WTC11 (cell line): ENCODE measurements at regions not wholly inside any gene's neighbourhood (a gene's known extent, or its start where the extent isn't known, plus 50 kb on each side); places are given as distances from the start of the nearest gene placed in this dataset.

Experiments
- ATAC-seq: fragments of 200-7000 bp; cut with Tn5 transposase; 2 replicates; pipeline ENCODE4 v1.10.0; 2021; ENCODE audit warnings: mild to moderate bottlenecking, moderate library complexity
- CTCF ChIA-PET: fragments of 300-600 bp; sonication (Branson Sonifier 250); formaldehyde crosslinking; loops from one replicate; lab custom pipeline; 2021; ENCODE audit warnings: antibody characterized with exemption; lab: Charles Lee
- POLR2A ChIA-PET: fragments of 350-600 bp; sonication (Branson Sonifier 250); formaldehyde crosslinking; loops from one replicate; lab custom pipeline; 2021; ENCODE audit warnings: antibody characterized with exemption; lab: Charles Lee
- DNase-seq: peaks from one replicate; pipeline ENCODE4 v3.0.0; 2021; ENCODE audit warnings: low spot score
- H3K27ac Mint-ChIP-seq: 2 replicates; pipeline ENCODE4 v1.8.0; 2021; ENCODE audit warnings: mixed read lengths
- H3K27me3 Mint-ChIP-seq: 2 replicates; pipeline ENCODE4 v1.8.0; 2021; ENCODE audit warnings: low read depth, mild to moderate bottlenecking, moderate library complexity, mixed read lengths
- H3K36me3 Mint-ChIP-seq: 2 replicates; pipeline ENCODE4 v1.8.0; 2021; ENCODE audit warnings: mixed read lengths
- H3K4me1 Mint-ChIP-seq: 2 replicates; pipeline ENCODE4 v1.8.0; 2022; ENCODE audit warnings: mixed read lengths
- H3K4me3 Mint-ChIP-seq: 2 replicates; pipeline ENCODE4 v1.8.0; 2021; ENCODE audit warnings: mild to moderate bottlenecking, moderate library complexity, mixed read lengths
- H3K9me3 Mint-ChIP-seq: 2 replicates; pipeline ENCODE4 v1.8.0; 2021; ENCODE audit warnings: mixed read lengths
- CREB1 ChIP-seq: sonication (generic); formaldehyde crosslinking; IDR thresholded peaks from 2 replicates; pipeline ENCODE4 v1.8.0; 2023; ENCODE audit warnings: mild to moderate bottlenecking, missing genetic modification reagents
- E2F1 ChIP-seq: sonication (generic); formaldehyde crosslinking; IDR thresholded peaks from 2 replicates; pipeline ENCODE4 v1.8.0; 2022; ENCODE audit warnings: mild to moderate bottlenecking, missing genetic modification reagents
- ERG ChIP-seq: fragments of 250-450 bp; sonication (Bioruptor Pico); IDR thresholded peaks from 2 replicates; pipeline ENCODE4 v1.8.0; 2021; ENCODE audit warnings: mild to moderate bottlenecking
- ETV6 ChIP-seq: sonication (generic); formaldehyde crosslinking; IDR thresholded peaks from 2 replicates; pipeline ENCODE4 v1.8.1; 2022; ENCODE audit warnings: mild to moderate bottlenecking, missing genetic modification reagents
- FOXK1 ChIP-seq: sonication (generic); formaldehyde crosslinking; IDR thresholded peaks from 2 replicates; pipeline ENCODE4 v1.8.0; 2022; ENCODE audit warnings: mild to moderate bottlenecking, moderate library complexity, missing genetic modification reagents
- GRHL2 ChIP-seq: fragments of 250-450 bp; sonication (Bioruptor Pico); IDR thresholded peaks from 2 replicates; pipeline ENCODE4 v1.8.0; 2022; ENCODE audit warnings: mild to moderate bottlenecking, moderate library complexity; ENCODE audit not compliant: insufficient replicate concordance, severe bottlenecking
- MXD4 ChIP-seq: fragments of 250-450 bp; sonication (Bioruptor Pico); IDR thresholded peaks from 2 replicates; pipeline ENCODE4 v1.8.0; 2021; ENCODE audit warnings: mild to moderate bottlenecking, moderate library complexity, borderline replicate concordance
- MYBL2 ChIP-seq: sonication (generic); formaldehyde crosslinking; IDR thresholded peaks from 2 replicates; pipeline ENCODE4 v1.8.1; 2023; ENCODE audit warnings: mild to moderate bottlenecking, moderate library complexity, missing genetic modification reagents
- NFATC4 ChIP-seq: fragments of 250-450 bp; sonication (Bioruptor Pico); IDR thresholded peaks from 2 replicates; pipeline ENCODE4 v1.9.0; 2021; ENCODE audit warnings: mild to moderate bottlenecking
- PRRX2 ChIP-seq: fragments of 250-450 bp; sonication (Bioruptor Pico); IDR thresholded peaks from 2 replicates; pipeline ENCODE4 v1.8.0; 2021; ENCODE audit warnings: mild to moderate bottlenecking
- TCF7 ChIP-seq: sonication (generic); formaldehyde crosslinking; IDR thresholded peaks from 2 replicates; pipeline ENCODE4 v1.8.0; 2022; ENCODE audit warnings: mild to moderate bottlenecking, low read depth, missing genetic modification reagents, moderate library complexity
- ZNF219 ChIP-seq: sonication (generic); formaldehyde crosslinking; IDR thresholded peaks from 2 replicates; pipeline ENCODE4 v1.8.0; 2023; ENCODE audit warnings: missing genetic modification reagents, mild to moderate bottlenecking, borderline replicate concordance
- ZNF263 ChIP-seq: sonication (generic); formaldehyde crosslinking; IDR thresholded peaks from 2 replicates; pipeline ENCODE4 v1.8.1; 2022; ENCODE audit warnings: low read depth, mild to moderate bottlenecking, moderate library complexity, missing genetic modification reagents
- ZNF317 ChIP-seq: sonication (generic); formaldehyde crosslinking; IDR thresholded peaks from 2 replicates; pipeline ENCODE4 v1.8.1; 2023; ENCODE audit warnings: low read depth, mild to moderate bottlenecking, moderate library complexity, missing genetic modification reagents, borderline replicate concordance
- ZNF423 ChIP-seq: fragments of 250-450 bp; sonication (Bioruptor Pico); IDR thresholded peaks from 2 replicates; pipeline ENCODE4 v2.1.2; 2022; ENCODE audit warnings: mild to moderate bottlenecking, moderate library complexity
- TF ChIP-seq, protein P1 (sequence below): sonication (generic); formaldehyde crosslinking; IDR thresholded peaks from 2 replicates; pipeline ENCODE4 v1.8.0; 2022; ENCODE audit warnings: mild to moderate bottlenecking, missing genetic modification reagents
- TF ChIP-seq, protein P2 (sequence below): sonication (generic); formaldehyde crosslinking; IDR thresholded peaks from 2 replicates; pipeline ENCODE4 v1.8.1; 2022; ENCODE audit warnings: low read depth, missing genetic modification reagents, borderline replicate concordance
- TF ChIP-seq, protein P3 (sequence below): sonication (generic); formaldehyde crosslinking; conservative IDR thresholded peaks from 2 replicates; pipeline ENCODE4 v1.8.1; 2023; ENCODE audit warnings: mild to moderate bottlenecking, low read depth, missing genetic modification reagents, moderate library complexity
- TF ChIP-seq, protein P4 (sequence below): fragments of 200-600 bp; IDR thresholded peaks from 2 replicates; pipeline ENCODE4 v1.8.0; 2022; ENCODE audit warnings: antibody characterized with exemption

DNA sequence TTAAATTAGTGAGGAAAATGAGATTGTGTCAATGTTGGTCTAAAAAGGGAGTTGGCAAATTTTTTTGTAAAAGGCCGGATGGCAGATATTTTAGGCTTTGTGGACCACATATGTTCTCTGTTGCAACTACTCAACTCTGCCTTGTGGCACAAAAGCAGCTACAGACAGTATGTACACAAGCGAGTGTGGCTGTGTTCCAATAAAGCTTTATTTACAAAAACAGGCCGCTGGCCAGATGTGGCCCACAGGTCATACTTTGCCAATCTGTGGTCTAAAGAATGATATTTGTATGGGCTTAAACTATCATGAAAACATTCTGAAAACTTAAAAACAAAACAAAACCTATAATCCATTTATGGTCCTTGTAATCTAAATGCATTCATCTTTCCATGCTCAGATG lies 228.3 kb downstream of the CLIC5 start:
- POLR2A ChIA-PET, result no interaction called here
- CTCF ChIA-PET, result no interaction called here
- H3K4me3 Mint-ChIP-seq, result no peak overlapping the region
- ATAC-seq (no peak), DNase-seq (no peak)
- TF ChIP-seq GRHL2 (CRISPR knock-in tag) (no peak), MXD4 (CRISPR knock-in tag) (no peak), ZNF219 (CRISPR knock-in tag) (no peak), MYBL2 (CRISPR knock-in tag) (no peak), FOXK1 (CRISPR knock-in tag) (no peak), CREB1 (CRISPR knock-in tag) (no peak), E2F1 (no peak), TCF7 (CRISPR knock-in tag) (no peak), NFATC4 (CRISPR knock-in tag) (no peak), PRRX2 (CRISPR knock-in tag) (no peak)
- TF ChIP-seq, protein P1, sequence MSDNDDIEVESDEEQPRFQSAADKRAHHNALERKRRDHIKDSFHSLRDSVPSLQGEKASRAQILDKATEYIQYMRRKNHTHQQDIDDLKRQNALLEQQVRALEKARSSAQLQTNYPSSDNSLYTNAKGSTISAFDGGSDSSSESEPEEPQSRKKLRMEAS, result no peak
- TF ChIP-seq, protein P2, sequence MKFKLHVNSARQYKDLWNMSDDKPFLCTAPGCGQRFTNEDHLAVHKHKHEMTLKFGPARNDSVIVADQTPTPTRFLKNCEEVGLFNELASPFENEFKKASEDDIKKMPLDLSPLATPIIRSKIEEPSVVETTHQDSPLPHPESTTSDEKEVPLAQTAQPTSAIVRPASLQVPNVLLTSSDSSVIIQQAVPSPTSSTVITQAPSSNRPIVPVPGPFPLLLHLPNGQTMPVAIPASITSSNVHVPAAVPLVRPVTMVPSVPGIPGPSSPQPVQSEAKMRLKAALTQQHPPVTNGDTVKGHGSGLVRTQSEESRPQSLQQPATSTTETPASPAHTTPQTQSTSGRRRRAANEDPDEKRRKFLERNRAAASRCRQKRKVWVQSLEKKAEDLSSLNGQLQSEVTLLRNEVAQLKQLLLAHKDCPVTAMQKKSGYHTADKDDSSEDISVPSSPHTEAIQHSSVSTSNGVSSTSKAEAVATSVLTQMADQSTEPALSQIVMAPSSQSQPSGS (CRISPR knock-in tag), result no peak
- no peaks in the 10 kb centered on the region for H3K9me3 Mint-ChIP-seq
- no peaks in the 10 kb centered on the region for H3K36me3 Mint-ChIP-seq
- H3K4me1 Mint-ChIP-seq, result no peaks in the 10 kb centered on the region
- H3K27me3 Mint-ChIP-seq, result no peaks in the 10 kb centered on the region
- H3K27ac Mint-ChIP-seq, result no peak overlapping the region

DNA sequence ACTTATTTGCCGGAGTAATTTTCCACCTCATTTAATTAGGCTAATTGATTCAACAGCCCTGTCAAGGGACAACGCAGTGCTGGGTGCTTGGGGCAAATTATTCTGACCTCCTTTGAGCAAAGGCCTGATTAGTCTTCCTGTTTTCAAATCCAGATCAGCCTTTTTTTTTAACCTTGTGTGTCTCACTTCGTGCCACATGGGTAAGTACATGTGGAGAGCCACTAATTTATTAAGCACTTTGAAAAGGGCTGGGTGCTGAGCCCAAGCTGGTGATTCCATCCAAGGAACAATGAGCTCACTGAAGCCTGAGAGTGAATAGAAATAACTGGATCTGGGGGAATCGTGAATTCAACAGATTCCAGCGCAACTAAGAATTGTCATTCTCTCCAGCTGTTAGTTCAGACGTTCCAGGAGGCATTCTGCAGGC lies 229.3 kb downstream of the CLIC5 start:
- POLR2A ChIA-PET, result no interaction called here
- DNase-seq, result no peak
- no peaks in the 10 kb centered on the region for H3K4me1 Mint-ChIP-seq
- H3K27me3 Mint-ChIP-seq, result no peaks in the 10 kb centered on the region
- CTCF ChIA-PET, result no interaction called here
- no peak overlapping the region for H3K4me3 Mint-ChIP-seq
- no peak for ATAC-seq
- no peak overlapping the region for H3K27ac Mint-ChIP-seq
- no peaks in the 10 kb centered on the region for H3K9me3 Mint-ChIP-seq
- no peaks in the 10 kb centered on the region for H3K36me3 Mint-ChIP-seq
- TF ChIP-seq ZNF263 (CRISPR knock-in tag) (no peak), ERG (CRISPR knock-in tag) (no peak), ETV6 (no peak), NFATC4 (CRISPR knock-in tag) (no peak), ZNF423 (CRISPR knock-in tag) (no peak), ZNF317 (no peak)
- TF ChIP-seq, protein P3, sequence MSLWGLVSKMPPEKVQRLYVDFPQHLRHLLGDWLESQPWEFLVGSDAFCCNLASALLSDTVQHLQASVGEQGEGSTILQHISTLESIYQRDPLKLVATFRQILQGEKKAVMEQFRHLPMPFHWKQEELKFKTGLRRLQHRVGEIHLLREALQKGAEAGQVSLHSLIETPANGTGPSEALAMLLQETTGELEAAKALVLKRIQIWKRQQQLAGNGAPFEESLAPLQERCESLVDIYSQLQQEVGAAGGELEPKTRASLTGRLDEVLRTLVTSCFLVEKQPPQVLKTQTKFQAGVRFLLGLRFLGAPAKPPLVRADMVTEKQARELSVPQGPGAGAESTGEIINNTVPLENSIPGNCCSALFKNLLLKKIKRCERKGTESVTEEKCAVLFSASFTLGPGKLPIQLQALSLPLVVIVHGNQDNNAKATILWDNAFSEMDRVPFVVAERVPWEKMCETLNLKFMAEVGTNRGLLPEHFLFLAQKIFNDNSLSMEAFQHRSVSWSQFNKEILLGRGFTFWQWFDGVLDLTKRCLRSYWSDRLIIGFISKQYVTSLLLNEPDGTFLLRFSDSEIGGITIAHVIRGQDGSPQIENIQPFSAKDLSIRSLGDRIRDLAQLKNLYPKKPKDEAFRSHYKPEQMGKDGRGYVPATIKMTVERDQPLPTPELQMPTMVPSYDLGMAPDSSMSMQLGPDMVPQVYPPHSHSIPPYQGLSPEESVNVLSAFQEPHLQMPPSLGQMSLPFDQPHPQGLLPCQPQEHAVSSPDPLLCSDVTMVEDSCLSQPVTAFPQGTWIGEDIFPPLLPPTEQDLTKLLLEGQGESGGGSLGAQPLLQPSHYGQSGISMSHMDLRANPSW (CRISPR knock-in tag), result no peak
- TF ChIP-seq, protein P4, sequence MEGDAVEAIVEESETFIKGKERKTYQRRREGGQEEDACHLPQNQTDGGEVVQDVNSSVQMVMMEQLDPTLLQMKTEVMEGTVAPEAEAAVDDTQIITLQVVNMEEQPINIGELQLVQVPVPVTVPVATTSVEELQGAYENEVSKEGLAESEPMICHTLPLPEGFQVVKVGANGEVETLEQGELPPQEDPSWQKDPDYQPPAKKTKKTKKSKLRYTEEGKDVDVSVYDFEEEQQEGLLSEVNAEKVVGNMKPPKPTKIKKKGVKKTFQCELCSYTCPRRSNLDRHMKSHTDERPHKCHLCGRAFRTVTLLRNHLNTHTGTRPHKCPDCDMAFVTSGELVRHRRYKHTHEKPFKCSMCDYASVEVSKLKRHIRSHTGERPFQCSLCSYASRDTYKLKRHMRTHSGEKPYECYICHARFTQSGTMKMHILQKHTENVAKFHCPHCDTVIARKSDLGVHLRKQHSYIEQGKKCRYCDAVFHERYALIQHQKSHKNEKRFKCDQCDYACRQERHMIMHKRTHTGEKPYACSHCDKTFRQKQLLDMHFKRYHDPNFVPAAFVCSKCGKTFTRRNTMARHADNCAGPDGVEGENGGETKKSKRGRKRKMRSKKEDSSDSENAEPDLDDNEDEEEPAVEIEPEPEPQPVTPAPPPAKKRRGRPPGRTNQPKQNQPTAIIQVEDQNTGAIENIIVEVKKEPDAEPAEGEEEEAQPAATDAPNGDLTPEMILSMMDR, result no peak
